Neural progenitor cell (in vitro differentiated cells): ENCODE measurements at regions not wholly inside any gene's neighbourhood (a gene's known extent, or its start where the extent isn't known, plus 50 kb on each side); places are given as distances from the start of the nearest gene placed in this dataset.

Experiments used
- DNase-seq: peaks from one replicate; pipeline ENCODE4 v3.0.0-alpha.2; 2016; ENCODE audit warnings: low spot score
- H2AFZ ChIP-seq: fragments of 200-600 bp; sonication (generic); replicated peaks from 2 replicates; pipeline ENCODE4 v1.6.1; 2016; ENCODE audit warnings: antibody characterized with exemption
- H3F3A ChIP-seq: fragments of 200-600 bp; sonication (generic); 2 replicates; pipeline ENCODE4 v1.6.1; 2016; ENCODE audit warnings: antibody characterized with exemption, low read depth
- H3K27ac ChIP-seq: fragments of 200-600 bp; sonication (generic); 2 replicates; pipeline ENCODE4 v1.5.1; 2016; ENCODE audit warnings: mild to moderate bottlenecking
- H3K27me3 ChIP-seq: fragments of 200-600 bp; sonication (generic); 2 replicates; pipeline ENCODE4 v1.6.1; 2016; ENCODE audit warnings: mild to moderate bottlenecking, moderate library complexity
- H3K36me3 ChIP-seq: fragments of 200-600 bp; sonication (generic); 2 replicates; pipeline ENCODE4 v1.5.1; 2016
- H3K4me1 ChIP-seq: fragments of 200-600 bp; sonication (generic); 2 replicates; pipeline ENCODE4 v1.6.1; 2016; ENCODE audit warnings: mixed run types
- H3K4me2 ChIP-seq: fragments of 200-600 bp; sonication (generic); 2 replicates; pipeline ENCODE4 v1.6.1; 2016
- H3K4me3 ChIP-seq: fragments of 200-600 bp; sonication (generic); 2 replicates; pipeline ENCODE4 v1.5.1; 2016
- H3K79me2 ChIP-seq: fragments of 200-600 bp; sonication (generic); 2 replicates; pipeline ENCODE4 v1.6.1; 2016; ENCODE audit warnings: low read depth
- H3K9ac ChIP-seq: fragments of 200-600 bp; sonication (generic); 2 replicates; pipeline ENCODE4 v1.6.1; 2016
- H3K9me3 ChIP-seq: fragments of 200-600 bp; sonication (generic); 2 replicates; pipeline ENCODE4 v1.5.1; 2016; ENCODE audit warnings: low read depth
- H4K20me1 ChIP-seq: fragments of 200-600 bp; sonication (generic); 2 replicates; pipeline ENCODE4 v1.6.1; 2016; ENCODE audit warnings: low read depth
- H3K27ac Mint-ChIP-seq: 3 replicates; pipeline ENCODE4 v1.8.0; 2021; ENCODE audit warnings: mixed read lengths
- H3K27me3 Mint-ChIP-seq: 2 replicates; pipeline ENCODE4 v1.8.0; 2022; ENCODE audit warnings: low read depth, mild to moderate bottlenecking, inconsistent platforms, moderate library complexity, mixed read lengths; ENCODE audit not compliant: insufficient read depth
- H3K36me3 Mint-ChIP-seq: 3 replicates; pipeline ENCODE4 v1.8.0; 2021; ENCODE audit warnings: mixed read lengths
- H3K4me1 Mint-ChIP-seq: 3 replicates; pipeline ENCODE4 v1.8.0; 2021; ENCODE audit warnings: mixed read lengths
- H3K4me3 Mint-ChIP-seq: 3 replicates; pipeline ENCODE4 v1.8.0; 2021; ENCODE audit warnings: mild to moderate bottlenecking, moderate library complexity, mixed read lengths
- H3K9me3 Mint-ChIP-seq: 3 replicates; pipeline ENCODE4 v1.8.0; 2020; ENCODE audit warnings: mixed read lengths
- EZH2 ChIP-seq: fragments of 200-600 bp; sonication (generic); IDR thresholded peaks from 2 replicates; pipeline ENCODE4 v1.6.1; 2017; ENCODE audit warnings: antibody characterized with exemption, mild to moderate bottlenecking, moderate library complexity
- EZH2phosphoT487 ChIP-seq: fragments of 200-600 bp; sonication (generic); IDR thresholded peaks from 2 replicates; pipeline ENCODE4 v1.6.1; 2017; ENCODE audit warnings: antibody characterized with exemption
- TF ChIP-seq, protein P1 (sequence below): fragments of 200-600 bp; sonication (generic); IDR thresholded peaks from 2 replicates; pipeline ENCODE4 v1.5.1; 2017; ENCODE audit warnings: antibody characterized with exemption, mild to moderate bottlenecking

GRCh38 chr3:5462086-5462485, 274.6 kb downstream of the EDEM1 start:
- H3K9me3 Mint-ChIP-seq, result no peaks in the 10 kb centered on the region
- no peak overlapping the region for H3K4me3 ChIP-seq

GRCh38 chr3:5463991-5464390, 276.5 kb downstream of the EDEM1 start:
- no peak overlapping the region for H3K4me3 Mint-ChIP-seq
- Histone ChIP-seq H3K27me3 (no peaks in the 10 kb centered on the region), H3K79me2 (no peaks in the 10 kb centered on the region), H3K27ac (no peak overlapping the region), H2AFZ (no peak overlapping the region), H3K36me3 (no peaks in the 10 kb centered on the region), H3F3A (no peaks in the 10 kb centered on the region), H3K9me3 (no peaks in the 10 kb centered on the region), H3K4me1 (no peaks in the 10 kb centered on the region), H4K20me1 (no peaks in the 10 kb centered on the region), H3K4me3 (no peak overlapping the region), H3K4me2 (no peak overlapping the region), H3K9ac (no peak overlapping the region)
- no peaks in the 10 kb centered on the region for H3K4me1 Mint-ChIP-seq
- TF ChIP-seq EZH2 (no peak), EZH2phosphoT487 (no peak)
- TF ChIP-seq, protein P1, sequence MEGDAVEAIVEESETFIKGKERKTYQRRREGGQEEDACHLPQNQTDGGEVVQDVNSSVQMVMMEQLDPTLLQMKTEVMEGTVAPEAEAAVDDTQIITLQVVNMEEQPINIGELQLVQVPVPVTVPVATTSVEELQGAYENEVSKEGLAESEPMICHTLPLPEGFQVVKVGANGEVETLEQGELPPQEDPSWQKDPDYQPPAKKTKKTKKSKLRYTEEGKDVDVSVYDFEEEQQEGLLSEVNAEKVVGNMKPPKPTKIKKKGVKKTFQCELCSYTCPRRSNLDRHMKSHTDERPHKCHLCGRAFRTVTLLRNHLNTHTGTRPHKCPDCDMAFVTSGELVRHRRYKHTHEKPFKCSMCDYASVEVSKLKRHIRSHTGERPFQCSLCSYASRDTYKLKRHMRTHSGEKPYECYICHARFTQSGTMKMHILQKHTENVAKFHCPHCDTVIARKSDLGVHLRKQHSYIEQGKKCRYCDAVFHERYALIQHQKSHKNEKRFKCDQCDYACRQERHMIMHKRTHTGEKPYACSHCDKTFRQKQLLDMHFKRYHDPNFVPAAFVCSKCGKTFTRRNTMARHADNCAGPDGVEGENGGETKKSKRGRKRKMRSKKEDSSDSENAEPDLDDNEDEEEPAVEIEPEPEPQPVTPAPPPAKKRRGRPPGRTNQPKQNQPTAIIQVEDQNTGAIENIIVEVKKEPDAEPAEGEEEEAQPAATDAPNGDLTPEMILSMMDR, result no peak
- no peak overlapping the region for H3K27ac Mint-ChIP-seq
- H3K36me3 Mint-ChIP-seq, result no peaks in the 10 kb centered on the region
- no peak for DNase-seq
- H3K27me3 Mint-ChIP-seq, result no peaks in the 10 kb centered on the region
- no peaks in the 10 kb centered on the region for H3K9me3 Mint-ChIP-seq

More at GRCh38 chr3:5462086-5462485, 274.6 kb downstream of the EDEM1 start:
- Histone ChIP-seq H3K36me3 (no peaks in the 10 kb centered on the region), H3K27me3 (no peaks in the 10 kb centered on the region), H3K9ac (no peak overlapping the region), H3K9me3 (no peaks in the 10 kb centered on the region), H3K4me1 (no peaks in the 10 kb centered on the region), H3F3A (no peaks in the 10 kb centered on the region), H2AFZ (no peak overlapping the region), H3K27ac (no peak overlapping the region), H3K4me2 (no peak overlapping the region), H3K79me2 (no peaks in the 10 kb centered on the region), H4K20me1 (no peaks in the 10 kb centered on the region)
- Mint-ChIP-seq H3K4me1 (no peaks in the 10 kb centered on the region), H3K4me3 (no peak overlapping the region), H3K27me3 (no peaks in the 10 kb centered on the region), H3K36me3 (no peaks in the 10 kb centered on the region), H3K27ac (no peak overlapping the region)
- TF ChIP-seq EZH2phosphoT487, result no peak
- no peak for TF ChIP-seq EZH2
- TF ChIP-seq, protein P1, result no peak
- no peak for DNase-seq

DNA sequence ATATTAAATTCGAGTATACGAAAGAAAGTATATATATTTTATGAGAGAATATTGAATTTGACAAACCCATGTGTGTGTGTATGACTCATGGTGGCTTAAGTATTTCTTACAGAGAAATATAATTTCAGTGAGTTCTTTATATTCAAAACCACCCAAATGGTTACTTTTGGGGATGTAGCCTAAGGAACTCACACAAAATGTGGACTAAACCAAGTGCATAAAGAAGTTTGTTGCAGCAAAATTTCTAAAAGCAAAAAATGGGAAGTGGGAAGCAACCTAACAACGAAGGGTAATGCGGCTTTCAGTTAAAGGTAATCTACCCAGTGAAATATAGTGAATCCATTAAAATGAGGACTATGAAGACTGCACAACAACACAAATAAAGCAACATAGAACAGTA, 277.1 kb downstream of the EDEM1 start:
- no peaks in the 10 kb centered on the region for H3K4me1 ChIP-seq
- no peak overlapping the region for H3K9ac ChIP-seq
- no peaks in the 10 kb centered on the region for H4K20me1 ChIP-seq
- Mint-ChIP-seq H3K36me3 (no peaks in the 10 kb centered on the region), H3K27me3 (no peaks in the 10 kb centered on the region), H3K27ac (no peak overlapping the region), H3K9me3 (no peaks in the 10 kb centered on the region), H3K4me1 (no peaks in the 10 kb centered on the region), H3K4me3 (no peak overlapping the region)
- DNase-seq, result no peak
- no peak overlapping the region for H2AFZ ChIP-seq
- no peaks in the 10 kb centered on the region for H3K27me3 ChIP-seq
- no peaks in the 10 kb centered on the region for H3F3A ChIP-seq
- H3K4me3 ChIP-seq, result no peak overlapping the region
- H3K27ac ChIP-seq, result no peak overlapping the region
- TF ChIP-seq EZH2phosphoT487 (no peak), EZH2 (no peak)
- TF ChIP-seq, protein P1, result no peak
- H3K4me2 ChIP-seq, result no peak overlapping the region
- no peaks in the 10 kb centered on the region for H3K9me3 ChIP-seq
- H3K79me2 ChIP-seq, result no peaks in the 10 kb centered on the region
- no peaks in the 10 kb centered on the region for H3K36me3 ChIP-seq

- TF ChIP-seq, protein P1, result no peak
- TF ChIP-seq EZH2phosphoT487 (no peak), EZH2 (no peak)
- H3K4me3 ChIP-seq, result no peak overlapping the region
- H3K79me2 ChIP-seq, result no peaks in the 10 kb centered on the region
- Mint-ChIP-seq H3K36me3 (no peaks in the 10 kb centered on the region), H3K4me3 (no peak overlapping the region), H3K9me3 (no peaks in the 10 kb centered on the region), H3K27me3 (no peaks in the 10 kb centered on the region), H3K27ac (no peak overlapping the region), H3K4me1 (no peaks in the 10 kb centered on the region)
- no peaks in the 10 kb centered on the region for H4K20me1 ChIP-seq
- no peaks in the 10 kb centered on the region for H3K9me3 ChIP-seq
- DNase-seq, result no peak
- H3K27me3 ChIP-seq, result no peaks in the 10 kb centered on the region
- no peak overlapping the region for H2AFZ ChIP-seq
- no peak overlapping the region for H3K4me2 ChIP-seq
- no peaks in the 10 kb centered on the region for H3F3A ChIP-seq
- H3K9ac ChIP-seq, result no peak overlapping the region
- no peaks in the 10 kb centered on the region for H3K36me3 ChIP-seq
- H3K27ac ChIP-seq, result no peak overlapping the region
- no peaks in the 10 kb centered on the region for H3K4me1 ChIP-seq
Measured at GRCh38 chr3:5465183-5465582, 277.7 kb downstream of the EDEM1 start.
